D721Med (cell line): ENCODE measurements at regions not wholly inside any gene's neighbourhood (a gene's known extent, or its start where the extent isn't known, plus 50 kb on each side); places are given as distances from the start of the nearest gene placed in this dataset.

Experiments
- DNase-seq: peaks from one replicate; pipeline ENCODE4 v3.0.0; 2011; ENCODE audit warnings: low spot score; ENCODE audit not compliant: insufficient read length
- FAIRE-seq: peaks from 2 replicates; lab custom pipeline; 2011; peaks lifted over from hg19 to GRCh38; lab: Jason Lieb, UNC
- CTCF ChIP-seq: IDR thresholded peaks from 2 replicates; pipeline ENCODE4 v1.5.1; 2012; ENCODE audit warnings: mild to moderate bottlenecking, control low read depth; ENCODE audit not compliant: insufficient read depth; ENCODE audit errors: missing control alignments

GRCh38 chr3:29152379-29152778 is 128.5 kb upstream of the RBMS3 start:
- no peak for DNase-seq
- TF ChIP-seq CTCF = no peak
- FAIRE-seq = no peak

DNA sequence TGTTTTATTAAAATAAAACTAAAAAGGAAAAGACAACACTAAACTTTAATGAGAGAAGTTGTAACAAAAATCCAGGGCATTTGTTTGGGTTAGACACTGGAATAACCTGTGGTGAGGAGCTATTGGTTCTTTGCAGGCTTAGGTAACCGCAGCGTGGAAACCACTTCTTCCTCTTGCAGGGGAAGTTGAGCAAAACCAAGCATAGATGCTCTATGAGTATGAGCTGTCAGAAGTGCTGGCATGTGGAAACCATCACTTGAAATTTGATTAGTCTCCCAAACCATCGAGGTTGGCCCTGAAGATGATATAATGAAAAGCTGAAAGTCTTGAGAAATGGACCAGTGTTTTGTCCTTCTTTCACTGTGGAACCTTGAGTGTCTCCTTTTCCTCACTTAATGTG is 127.1 kb upstream of the RBMS3 start:
- FAIRE-seq (no peak), DNase-seq (no peak)
- TF ChIP-seq CTCF = no peak

DNA sequence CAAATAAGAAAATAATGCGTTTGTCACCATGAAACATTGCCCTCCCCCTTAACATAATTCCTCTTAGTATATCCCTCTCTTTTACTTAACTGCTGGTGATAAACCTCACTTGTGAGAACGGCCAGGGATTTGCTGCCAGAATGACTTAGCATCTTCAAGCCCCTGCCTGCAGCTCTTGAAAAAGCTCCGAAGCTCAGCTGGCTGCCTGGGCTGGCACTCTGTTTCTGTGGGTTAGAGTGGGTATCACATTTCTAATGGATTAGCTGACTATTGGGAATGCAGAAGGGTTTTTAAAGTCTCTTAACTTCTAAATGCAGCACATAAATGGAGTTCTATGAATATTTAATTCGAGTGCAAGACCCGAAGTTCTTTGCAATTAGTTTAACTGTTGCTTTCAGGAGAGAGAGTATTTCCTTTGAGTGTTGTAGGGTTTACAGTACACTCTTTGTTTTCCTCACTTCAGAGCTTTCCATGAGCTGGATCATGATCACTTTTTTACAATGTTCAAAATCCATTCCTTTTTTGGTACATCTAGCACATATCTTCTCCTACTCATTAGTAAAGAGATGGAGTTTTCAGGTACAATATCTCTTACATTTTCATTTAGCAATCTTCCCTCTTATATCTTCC is 124.7 kb upstream of the RBMS3 start:
- DNase-seq (no peak), FAIRE-seq (peak; percentile 67)
- TF ChIP-seq CTCF = no peak

DNA sequence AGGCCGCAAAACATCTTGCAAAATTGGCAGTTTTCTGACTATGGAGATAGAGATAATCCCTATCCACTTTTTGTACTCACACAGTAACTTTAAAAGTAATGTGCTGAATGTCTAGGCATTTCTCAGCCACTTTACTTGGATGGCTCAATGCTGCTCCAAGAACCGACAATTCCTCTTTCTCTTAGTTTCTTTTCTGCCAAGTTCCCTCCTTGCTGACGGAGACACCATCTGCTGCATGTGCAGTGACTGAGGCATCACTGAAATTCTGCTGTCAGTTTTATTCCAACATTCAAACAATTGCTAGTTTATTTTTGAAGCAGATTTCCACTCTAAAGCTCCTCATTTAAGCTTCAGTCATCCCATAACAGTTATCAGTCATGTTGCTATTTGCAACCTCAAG is 116.0 kb upstream of the RBMS3 start:
- DNase-seq (no peak), FAIRE-seq (no peak)
- TF ChIP-seq CTCF = no peak

DNA sequence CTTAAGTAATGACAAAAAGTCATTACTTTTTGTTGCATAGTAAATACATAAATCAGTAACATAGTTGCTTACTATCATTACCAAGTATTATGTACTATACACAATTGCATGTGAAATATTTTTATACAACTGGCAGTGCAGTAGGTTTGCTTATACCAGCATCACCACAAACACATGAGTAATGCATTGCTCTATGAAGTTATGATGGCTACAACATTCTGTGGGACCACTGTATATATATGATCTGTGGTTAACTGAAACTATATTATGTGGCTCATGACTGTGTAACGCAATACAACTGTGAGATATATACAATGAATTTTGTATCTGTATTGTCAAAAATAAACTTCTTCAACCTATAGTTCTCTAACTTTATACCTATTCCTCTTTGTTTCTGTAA is 113.7 kb upstream of the RBMS3 start:
- FAIRE-seq (no peak), DNase-seq (no peak)
- no peak for TF ChIP-seq CTCF

GRCh38 chr3:29168081-29168480 is 112.8 kb upstream of the RBMS3 start:
- no peak for TF ChIP-seq CTCF
- DNase-seq (no peak), FAIRE-seq (no peak)

- no peak for TF ChIP-seq CTCF
- FAIRE-seq (peak; percentile 48), DNase-seq (no peak)
Measured at GRCh38 chr3:29168696-29169095, 112.2 kb upstream of the RBMS3 start.
